ENCODE measurements at regions not wholly inside any gene's neighbourhood (a gene's known extent, or its start where the extent isn't known, plus 50 kb on each side); places are given as distances from the start of the nearest gene placed in this dataset.

GRCh38 chr2:107648781-107649404, 177.8 kb upstream of the RGPD4 start:
- peaks cover 5% of the 10 kb centered on the region; the same call in 2 of the 3 replicates for H3K36me3 Mint-ChIP-seq (ENCODE audit: low read depth)
- peak; percentile 98 for ATAC-seq
- TF ChIP-seq REST (IDR thresholded peaks at IDR 0.05; ENCODE audit: unreplicated experiment) = no peak
- no peak for TF ChIP-seq JUNB (IDR thresholded peaks at IDR 0.05; ENCODE audit: unreplicated experiment)
- peak; percentile 41 to 77 for TF ChIP-seq CTCF (conservative IDR thresholded peaks at IDR 0.05; ENCODE audit: low read depth in 2 of 2)
- TF ChIP-seq ZNF331 (CRISPR knock-in tag; IDR thresholded peaks at IDR 0.05; ENCODE audit: low read depth) = no peak
- Histone ChIP-seq H2AFZ (no peak overlapping the region), H3K4me3 (no peak overlapping the region), H3F3A (replicated peaks; ENCODE audit: low read depth) (no peaks in the 10 kb centered on the region), H3K36me3 (ENCODE audit: insufficient read depth) (no peaks in the 10 kb centered on the region), H3K27me3 (ENCODE audit: insufficient read depth) (no peaks in the 10 kb centered on the region), H4K20me1 (replicated peaks; ENCODE audit: insufficient read depth) (no peaks in the 10 kb centered on the region), H3K79me2 (replicated peaks; ENCODE audit: insufficient read depth) (no peaks in the 10 kb centered on the region), H3K4me2 (no peak overlapping the region), H3K4me1 (ENCODE audit: insufficient read depth) (no peaks in the 10 kb centered on the region), H3K27ac (ENCODE audit: low read depth) (no peak overlapping the region), H3K9me2 (ENCODE audit: insufficient read depth) (peaks cover 6% of the 10 kb centered on the region; the same call in 1 of the 2 replicates)
- H3K27me3 Mint-ChIP-seq (ENCODE audit: insufficient read depth, low read depth, poor library complexity) = peaks cover 2% of the 10 kb centered on the region
- no peaks in the 10 kb centered on the region for H3K4me1 Mint-ChIP-seq
- no peak overlapping the region for H3K27ac Mint-ChIP-seq
- H3K9me3 Mint-ChIP-seq = peaks cover 21% of the 10 kb centered on the region
- DNase-seq (ENCODE audit: low spot score) = peak; percentile 41
- H3K4me3 Mint-ChIP-seq = no peak overlapping the region

- Histone ChIP-seq H3K4me1 (ENCODE audit: insufficient read depth) (no peaks in the 10 kb centered on the region), H3K36me3 (ENCODE audit: insufficient read depth) (no peaks in the 10 kb centered on the region), H3K27me3 (ENCODE audit: insufficient read depth) (no peaks in the 10 kb centered on the region), H2AFZ (no peak overlapping the region), H3K4me3 (no peak overlapping the region), H3K9me2 (ENCODE audit: insufficient read depth) (peaks cover 7% of the 10 kb centered on the region; the same call in 1 of the 2 replicates), H4K20me1 (replicated peaks; ENCODE audit: insufficient read depth) (no peaks in the 10 kb centered on the region), H3F3A (replicated peaks; ENCODE audit: low read depth) (no peaks in the 10 kb centered on the region), H3K27ac (ENCODE audit: low read depth) (no peak overlapping the region), H3K79me2 (replicated peaks; ENCODE audit: insufficient read depth) (no peaks in the 10 kb centered on the region), H3K4me2 (no peak overlapping the region)
- H3K27ac Mint-ChIP-seq = no peak overlapping the region
- H3K36me3 Mint-ChIP-seq (ENCODE audit: low read depth) = 0 out of 3 replicates have a peak, but pooled peaks cover 7% of the 10 kb centered on the region
- no peak overlapping the region for H3K4me3 Mint-ChIP-seq
- H3K9me3 Mint-ChIP-seq = peaks cover 13% of the 10 kb centered on the region; the same call in 2 of the 3 replicates
- TF ChIP-seq JUNB (IDR thresholded peaks at IDR 0.05; ENCODE audit: unreplicated experiment) (no peak), EZH2 (IDR thresholded peaks at IDR 0.05; ENCODE audit: low read depth, unreplicated experiment) (no peak), NANOG (IDR thresholded peaks at IDR 0.05; ENCODE audit: borderline replicate concordance) (no peak), STAT1 (IDR thresholded peaks at IDR 0.05; ENCODE audit: unreplicated experiment) (no peak), ETS1 (IDR thresholded peaks at IDR 0.05) (no peak)
- no peak for DNase-seq (ENCODE audit: low spot score)
- H3K4me1 Mint-ChIP-seq = no peaks in the 10 kb centered on the region
- ATAC-seq = no peak
- no peaks in the 10 kb centered on the region for H3K27me3 Mint-ChIP-seq (ENCODE audit: insufficient read depth, low read depth, poor library complexity)
Measured at GRCh38 chr2:107657049-107657448, 169.6 kb upstream of the RGPD4 start.
